Liver (tissue), 8 donors: ENCODE measurements at regions not wholly inside any gene's neighbourhood (a gene's known extent, or its start where the extent isn't known, plus 50 kb on each side); places are given as distances from the start of the nearest gene placed in this dataset.

Source experiments
- DNase-seq: peaks from one replicate; pipeline ENCODE4 v3.0.0-alpha.2; 2017; ENCODE audit warnings: low spot score
- H3K27ac ChIP-seq, 2 donors: one replicate each; pipeline ENCODE4 v1.7.0; 2013; ENCODE audit warnings: inconsistent platforms in 2 of 2, low read length in 2 of 2, control low read depth in 1 of 2, low read depth in 1 of 2, mild to moderate bottlenecking in 1 of 2
- H3K27me3 ChIP-seq, 4 donors: one replicate each; pipeline versions ENCODE4 v1.6.1 to v1.7.0; 2013; ENCODE audit warnings: low read length in 3 of 4, inconsistent platforms in 1 of 4, mild to moderate bottlenecking in 1 of 4, moderate library complexity in 1 of 4; ENCODE audit not compliant: control insufficient read depth in 4 of 4, insufficient read depth in 4 of 4
- H3K36me3 ChIP-seq, 4 donors: one replicate each; pipeline versions ENCODE4 v1.6.1 to v1.7.0; 2013; ENCODE audit warnings: low read length in 3 of 4, mild to moderate bottlenecking in 3 of 4, low read depth in 1 of 4, moderate library complexity in 1 of 4; ENCODE audit not compliant: control insufficient read depth in 4 of 4, insufficient read depth in 3 of 4
- H3K4me1 ChIP-seq, 4 donors: one replicate each; pipeline versions ENCODE4 v1.6.1 to v1.7.0; 2013; ENCODE audit warnings: low read length in 3 of 4, mild to moderate bottlenecking in 3 of 4, moderate library complexity in 1 of 4; ENCODE audit not compliant: control insufficient read depth in 4 of 4, insufficient read depth in 4 of 4
- H3K4me3 ChIP-seq, 3 donors: one replicate each; pipeline versions ENCODE4 v1.6.1 to v1.7.0; 2013; ENCODE audit warnings: low read length in 3 of 3, control low read depth in 1 of 3, low read depth in 1 of 3, mild to moderate bottlenecking in 1 of 3
- H3K9ac ChIP-seq, 2 donors: one replicate each; pipeline ENCODE4 v1.7.0; 2013; ENCODE audit warnings: low read length in 2 of 2, mild to moderate bottlenecking in 2 of 2, moderate library complexity in 2 of 2, control low read depth in 1 of 2, low read depth in 1 of 2
- H3K9me3 ChIP-seq, 4 donors: one replicate each; pipeline versions ENCODE4 v1.6.1 to v1.7.0; 2013; ENCODE audit warnings: low read length in 3 of 4; ENCODE audit not compliant: control insufficient read depth in 4 of 4
- CTCF ChIP-seq: fragments of 150-350 bp; IDR thresholded peaks from 2 replicates; pipeline ENCODE4 v1.5.1; 2017; ENCODE audit warnings: improper control_type of control experiment, low read depth, low read length; ENCODE audit not compliant: missing input control
- EGR1 ChIP-seq, 2 donors: IDR thresholded peaks; 2 replicates each; pipeline ENCODE4 v1.6.1; 2016 to 2018; ENCODE audit warnings: antibody characterized with exemption in 2 of 2, low read depth in 2 of 2
- FOXA2 ChIP-seq: IDR thresholded peaks from 2 replicates; pipeline ENCODE4 v1.6.1; 2016; ENCODE audit warnings: antibody characterized with exemption
- HNF4A ChIP-seq, 2 donors: conservative IDR thresholded peaks; 2 replicates each; pipeline ENCODE4 v1.6.1; 2016; ENCODE audit warnings: antibody characterized with exemption in 2 of 2, mild to moderate bottlenecking in 2 of 2
- JUND ChIP-seq, 2 donors: IDR thresholded peaks; 2 replicates each; pipeline ENCODE4 v1.6.1; 2016; ENCODE audit warnings: antibody characterized with exemption in 2 of 2
- RAD21 ChIP-seq, 2 donors: IDR thresholded peaks; 2 replicates each; pipeline ENCODE4 v1.6.1; 2016; ENCODE audit warnings: antibody characterized with exemption in 2 of 2, mild to moderate bottlenecking in 2 of 2
- REST ChIP-seq: IDR thresholded peaks from 2 replicates; pipeline ENCODE4 v1.6.1; 2016; ENCODE audit warnings: antibody characterized with exemption, mild to moderate bottlenecking
- RXRA ChIP-seq, 2 donors: IDR thresholded peaks; 2 replicates each; pipeline ENCODE4 v1.6.1; 2017 to 2018; ENCODE audit warnings: antibody characterized with exemption in 2 of 2, mild to moderate bottlenecking in 1 of 2
- YY1 ChIP-seq: IDR thresholded peaks from 2 replicates; pipeline ENCODE4 v1.6.1; 2016; ENCODE audit warnings: antibody characterized with exemption, mild to moderate bottlenecking
- ZBTB33 ChIP-seq: IDR thresholded peaks from 2 replicates; pipeline ENCODE4 v1.6.1; 2016; ENCODE audit warnings: antibody characterized with exemption
- WGBS: extraction: QIAGEN DNeasy Blood & Tissue Kit; methylation state at CpG from one replicate; pipeline ENCODE4 v1.1.7; 2013; 5-methylcytosine and 5-hydroxymethylcytosine counted together
- donor health status: healthy.
- donor health status: healthy.
- donor health status: healthy.
- donor health status: healthy.
- donor health status: healthy.

GRCh38 chr12:124157406-124157805 is 137.5 kb upstream of the RFLNA start:
- Histone ChIP-seq H3K36me3 (no peaks in the 10 kb centered on the region), H3K4me3 (no peak overlapping the region), H3K9ac (no peak overlapping the region), H3K27ac (no peak overlapping the region), H3K9me3 (no peaks in the 10 kb centered on the region), H3K4me1 (no peaks in the 10 kb centered on the region), H3K27me3 (no peaks in the 10 kb centered on the region)
- WGBS, result 93% methylated on average over 7 of the region's 7 CpGs
- no peak for TF ChIP-seq ZBTB33
- no peak for TF ChIP-seq RAD21 (IDR thresholded peaks at IDR 0.05)
- no peak for TF ChIP-seq CTCF
- TF ChIP-seq HNF4A (conservative IDR thresholded peaks at IDR 0.05), result no peak
- no peak for TF ChIP-seq EGR1 (IDR thresholded peaks at IDR 0.05; ENCODE audit: low read depth in 2 of 2)
- no peak for TF ChIP-seq RXRA (IDR thresholded peaks at IDR 0.05)
- no peak for DNase-seq

GRCh38 chr12:124159655-124160054 is 135.2 kb upstream of the RFLNA start:
- Histone ChIP-seq H3K27me3 (no peaks in the 10 kb centered on the region), H3K27ac (no peak overlapping the region), H3K4me3 (no peak overlapping the region), H3K36me3 (no peaks in the 10 kb centered on the region), H3K9ac (no peak overlapping the region), H3K9me3 (no peaks in the 10 kb centered on the region), H3K4me1 (no peaks in the 10 kb centered on the region)
- DNase-seq, result no peak
- TF ChIP-seq HNF4A (conservative IDR thresholded peaks at IDR 0.05) (no peak), FOXA2 (no peak), YY1 (no peak), CTCF (no peak), JUND (IDR thresholded peaks at IDR 0.05) (no peak), RAD21 (IDR thresholded peaks at IDR 0.05) (no peak), REST (no peak)
- WGBS, result 82% methylated on average over 9 of the region's 9 CpGs
